C4-2B (cell line): ENCODE measurements at regions not wholly inside any gene's neighbourhood (a gene's known extent, or its start where the extent isn't known, plus 50 kb on each side); places are given as distances from the start of the nearest gene placed in this dataset.
"Not testable (repeated sequence)": the region's sequence is repeated elsewhere in the genome, so short reads cannot be mapped to it uniquely, and the experiment has no call there.

Experiments used
- ZFX ChIP-seq: fragments of 450-650 bp; IDR thresholded peaks from 2 replicates; pipeline ENCODE4 v1.6.1; 2017
- TF ChIP-seq, protein P1 (sequence below): fragments of 450-650 bp; conservative IDR thresholded peaks from 2 replicates; pipeline ENCODE4 v1.5.1; 2017; ENCODE audit warnings: mild to moderate bottlenecking

- TF ChIP-seq, protein P1, sequence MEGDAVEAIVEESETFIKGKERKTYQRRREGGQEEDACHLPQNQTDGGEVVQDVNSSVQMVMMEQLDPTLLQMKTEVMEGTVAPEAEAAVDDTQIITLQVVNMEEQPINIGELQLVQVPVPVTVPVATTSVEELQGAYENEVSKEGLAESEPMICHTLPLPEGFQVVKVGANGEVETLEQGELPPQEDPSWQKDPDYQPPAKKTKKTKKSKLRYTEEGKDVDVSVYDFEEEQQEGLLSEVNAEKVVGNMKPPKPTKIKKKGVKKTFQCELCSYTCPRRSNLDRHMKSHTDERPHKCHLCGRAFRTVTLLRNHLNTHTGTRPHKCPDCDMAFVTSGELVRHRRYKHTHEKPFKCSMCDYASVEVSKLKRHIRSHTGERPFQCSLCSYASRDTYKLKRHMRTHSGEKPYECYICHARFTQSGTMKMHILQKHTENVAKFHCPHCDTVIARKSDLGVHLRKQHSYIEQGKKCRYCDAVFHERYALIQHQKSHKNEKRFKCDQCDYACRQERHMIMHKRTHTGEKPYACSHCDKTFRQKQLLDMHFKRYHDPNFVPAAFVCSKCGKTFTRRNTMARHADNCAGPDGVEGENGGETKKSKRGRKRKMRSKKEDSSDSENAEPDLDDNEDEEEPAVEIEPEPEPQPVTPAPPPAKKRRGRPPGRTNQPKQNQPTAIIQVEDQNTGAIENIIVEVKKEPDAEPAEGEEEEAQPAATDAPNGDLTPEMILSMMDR = not testable (repeated sequence)
- TF ChIP-seq ZFX = not testable (repeated sequence)
Measured at GRCh38 chr18:974606-975005, 69.9 kb downstream of the ADCYAP1 start.
